ENCODE measurements at regions not wholly inside any gene's neighbourhood (a gene's known extent, or its start where the extent isn't known, plus 50 kb on each side); places are given as distances from the start of the nearest gene placed in this dataset.
"Not testable (repeated sequence)": the region's sequence is repeated elsewhere in the genome, so short reads cannot be mapped to it uniquely, and the experiment has no call there.

GRCh38 chr12:58647495-58647894, 272.8 kb downstream of the LRIG3 start:
- no peak for DNase-seq

DNA sequence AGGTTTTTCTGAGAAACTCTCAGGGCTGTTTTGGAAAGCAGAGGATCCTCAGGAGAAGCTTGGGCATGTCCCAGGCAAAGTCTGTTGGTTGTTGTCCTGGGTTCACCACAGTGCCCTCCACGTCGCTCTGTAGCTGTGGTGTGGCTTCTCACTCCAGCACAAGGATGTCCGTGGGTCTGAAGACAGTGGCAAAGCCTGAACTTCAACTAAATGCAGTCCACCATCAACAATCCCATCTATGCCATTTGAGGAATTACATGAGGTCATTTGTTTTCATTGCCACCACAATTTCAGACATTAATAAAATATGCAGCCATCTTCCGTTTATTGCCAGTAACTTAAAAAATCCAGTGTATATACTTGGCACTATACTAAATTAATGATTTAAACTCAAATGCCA, 272.1 kb downstream of the LRIG3 start:
- DNase-seq: no peak

GRCh38 chr12:58651850-58652249, 268.5 kb downstream of the LRIG3 start:
- DNase-seq: no peak

DNA sequence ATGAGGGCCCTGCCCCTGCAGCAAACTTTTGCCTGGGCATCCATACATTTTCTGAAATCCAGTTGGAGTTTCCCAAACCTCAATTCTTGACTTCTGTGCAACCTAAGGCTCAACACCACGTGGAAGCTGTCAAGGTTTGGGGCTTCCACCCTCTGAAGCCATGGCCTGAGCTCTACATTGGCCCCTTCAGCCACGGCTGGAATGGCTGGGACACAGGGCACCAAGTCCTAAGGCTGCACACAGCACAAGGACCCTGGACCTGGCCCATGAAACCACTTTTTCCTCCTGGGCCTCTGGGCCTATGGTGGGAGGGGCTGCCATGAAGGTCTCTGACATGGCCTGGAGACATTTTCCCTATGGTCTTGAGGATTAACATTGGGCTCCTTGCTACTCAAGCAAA, 266.3 kb downstream of the LRIG3 start:
- DNase-seq: no peak

- no peak for DNase-seq
These were observed 264.9 kb downstream of the LRIG3 start for GRCh38 chr12:58655375-58655774.

DNA sequence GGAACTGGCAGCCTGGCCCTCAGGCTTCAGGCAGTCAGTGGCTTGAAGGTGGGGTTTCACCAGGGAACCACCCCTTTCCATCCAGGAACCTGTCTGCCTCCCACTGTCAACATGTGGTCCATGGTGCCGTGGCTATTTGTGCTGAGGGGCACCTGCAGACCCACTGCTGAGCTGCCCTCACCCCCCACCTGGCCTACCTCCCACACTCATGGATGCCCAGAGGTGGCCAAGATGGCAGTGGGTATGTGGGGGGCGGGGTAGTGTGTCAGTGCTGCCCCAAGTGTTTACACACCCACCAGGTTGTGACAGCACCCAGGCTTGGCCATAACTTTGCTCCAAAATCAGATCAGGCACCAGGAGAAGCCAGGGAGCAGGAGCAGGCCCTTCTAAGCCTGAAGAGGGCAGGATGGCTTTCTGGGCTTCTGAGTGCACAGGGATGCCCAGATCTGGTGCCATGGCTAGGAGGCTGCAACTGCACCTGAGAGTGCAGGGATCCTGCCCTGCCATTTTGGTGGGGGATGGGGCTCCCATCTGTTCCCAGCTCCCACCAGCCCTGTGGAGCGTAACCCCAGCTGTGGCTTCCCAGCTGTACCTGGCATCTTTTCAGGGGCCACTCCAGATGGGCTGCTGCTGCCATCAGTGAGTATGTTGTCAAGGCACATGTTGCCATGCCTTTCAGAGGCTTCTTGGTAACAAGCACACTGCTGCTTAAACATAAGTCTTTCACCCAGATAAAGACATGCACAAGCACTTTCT, 263.9 kb downstream of the LRIG3 start:
- DNase-seq: no peak

DNA sequence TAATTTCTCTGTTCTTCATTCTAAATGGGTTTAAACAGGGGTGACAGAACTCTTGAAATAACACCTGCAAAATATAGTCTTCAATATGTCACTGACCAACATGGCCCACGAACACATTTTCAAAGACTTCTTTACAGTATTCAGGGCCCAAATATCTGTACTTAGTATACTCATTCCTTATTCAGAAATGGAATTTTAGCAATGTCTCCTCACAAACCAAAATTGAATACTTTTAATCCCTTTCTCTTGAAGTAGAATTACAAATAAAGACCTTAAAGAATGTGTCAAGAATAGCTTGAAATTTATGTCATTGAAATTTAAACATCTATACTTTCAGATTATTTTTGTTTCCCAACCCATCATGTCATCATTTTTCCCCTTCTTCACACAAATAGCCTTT, 263.1 kb downstream of the LRIG3 start:
- DNase-seq: no peak

GRCh38 chr12:58665375-58665774, 254.9 kb downstream of the LRIG3 start:
- DNase-seq: no peak

DNA sequence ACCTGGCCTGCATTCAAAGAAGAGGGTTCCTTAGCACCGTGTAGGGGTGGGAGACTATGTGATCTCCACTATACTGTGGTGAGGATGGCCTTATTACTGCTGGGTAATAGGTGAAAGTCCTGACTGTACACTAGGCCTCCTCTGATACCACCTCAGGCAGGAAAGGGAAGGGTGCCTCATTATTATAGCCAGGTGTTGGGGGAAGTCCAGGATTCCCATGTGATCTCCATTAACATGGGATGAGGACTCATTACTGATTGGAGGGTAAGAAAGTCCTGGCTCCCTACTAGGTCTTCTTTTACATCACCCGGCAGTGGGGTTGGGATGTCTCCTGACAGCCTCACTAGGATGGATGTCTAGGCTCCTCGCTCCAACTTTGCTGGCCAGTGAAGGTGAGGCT, 252.1 kb downstream of the LRIG3 start:
- no peak for DNase-seq

DNA sequence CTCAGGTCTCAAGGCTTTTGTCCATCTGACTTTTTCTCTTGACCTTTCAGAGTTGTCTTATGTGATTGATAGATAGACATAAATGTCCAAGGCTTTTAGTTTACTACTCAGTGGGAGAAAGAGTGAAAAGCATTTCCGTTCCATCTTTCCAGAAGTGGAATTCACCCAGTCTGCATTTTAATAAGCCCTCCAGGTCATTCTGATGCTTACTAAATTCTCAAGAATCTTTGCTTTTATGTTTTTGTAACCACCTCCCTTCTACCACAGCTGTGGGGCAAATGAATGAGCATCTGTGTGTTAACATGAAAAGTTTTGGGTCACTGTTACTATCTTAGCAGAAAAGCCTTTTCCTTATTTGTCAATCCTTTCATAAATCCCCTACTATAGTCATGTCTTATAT, 251.4 kb downstream of the LRIG3 start:
- DNase-seq: no peak

- no peak for DNase-seq
These were observed 249.7 kb downstream of the LRIG3 start for GRCh38 chr12:58670623-58671022.

DNA sequence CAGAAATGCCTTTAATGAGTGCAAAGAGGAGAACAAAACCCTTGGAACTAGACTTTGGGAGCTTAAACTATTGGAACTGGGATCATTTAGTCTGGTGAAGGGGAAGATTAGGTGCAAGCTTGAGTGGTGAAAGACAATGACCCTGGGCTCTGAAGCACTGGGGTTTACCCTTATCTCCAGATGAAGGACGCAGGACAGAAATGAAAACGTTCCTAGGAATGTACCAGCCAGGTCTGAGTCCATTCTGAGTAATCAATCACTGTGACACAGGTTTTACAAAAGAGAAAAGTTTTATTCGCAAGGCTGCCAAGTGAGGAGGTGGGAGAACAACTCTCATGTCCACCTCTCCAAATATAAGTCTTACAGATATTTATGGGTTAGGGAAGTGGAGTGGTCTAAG, 249.1 kb downstream of the LRIG3 start:
- DNase-seq: no peak

DNA sequence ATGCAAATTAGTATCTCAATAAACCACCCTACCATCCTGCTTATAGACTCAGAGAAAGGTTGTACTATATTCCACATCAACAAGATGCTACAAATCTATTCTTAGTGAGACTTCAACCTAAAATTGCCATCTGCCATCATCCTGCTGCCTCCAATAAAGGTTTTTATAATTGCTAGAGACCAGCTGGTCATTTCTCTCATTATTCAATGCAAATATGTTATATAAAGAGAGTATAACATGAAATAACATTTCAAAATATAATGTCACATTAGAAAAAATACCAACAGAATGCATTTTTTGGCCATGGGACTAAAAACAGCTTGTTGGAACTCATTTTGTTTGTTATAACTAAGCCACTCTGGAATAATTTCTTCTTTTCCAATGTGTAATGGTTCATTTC, 247.3 kb downstream of the LRIG3 start:
- no peak for DNase-seq

DNA sequence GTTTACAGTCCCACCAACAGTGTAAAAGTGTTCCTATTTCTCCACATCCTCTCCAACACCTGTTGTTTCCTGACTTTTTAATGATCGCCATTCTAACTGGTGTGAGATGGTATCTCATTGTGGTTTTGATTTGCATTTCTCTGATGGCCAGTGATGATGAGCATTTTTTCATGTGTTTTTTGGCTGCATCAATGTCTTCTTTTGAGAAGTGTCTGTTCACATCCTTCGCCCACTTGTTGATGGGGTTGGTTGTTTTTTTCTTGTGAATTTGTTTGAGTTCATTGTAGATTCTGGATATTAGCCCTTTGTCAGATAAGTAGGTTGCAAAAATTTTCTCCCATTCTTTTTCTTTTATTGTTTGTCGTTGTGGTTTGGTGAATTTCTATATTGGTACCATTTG, 242.5 kb downstream of the LRIG3 start:
- DNase-seq: not testable (repeated sequence)

- DNase-seq: no peak
These were observed 241.6 kb downstream of the LRIG3 start for GRCh38 chr12:58678753-58679152.

- DNase-seq: no peak
These were observed 238.6 kb downstream of the LRIG3 start for GRCh38 chr12:58681730-58682129.

- DNase-seq: no peak
These were observed 225.0 kb downstream of the LRIG3 start for GRCh38 chr12:58695263-58695662.

DNA sequence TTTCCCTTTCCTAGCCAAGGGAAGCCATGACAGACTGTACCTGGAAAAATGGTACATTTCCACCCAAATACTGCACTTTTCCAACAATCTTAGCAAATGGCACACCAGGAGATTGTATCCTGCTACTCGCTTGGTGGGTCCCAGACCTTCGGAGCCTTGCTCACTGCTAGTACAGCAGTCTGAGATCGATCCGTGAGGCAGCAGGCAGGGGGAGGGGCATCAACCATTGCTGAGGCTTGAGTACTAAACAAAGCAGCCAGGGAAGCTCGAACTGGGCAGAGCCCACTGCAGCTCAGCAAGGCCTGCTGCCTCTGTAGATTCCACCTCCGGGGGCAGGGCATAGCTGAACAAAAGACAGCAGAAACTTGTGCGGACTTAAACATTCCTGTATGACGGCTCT, 218.8 kb downstream of the LRIG3 start:
- no peak for DNase-seq

DNA sequence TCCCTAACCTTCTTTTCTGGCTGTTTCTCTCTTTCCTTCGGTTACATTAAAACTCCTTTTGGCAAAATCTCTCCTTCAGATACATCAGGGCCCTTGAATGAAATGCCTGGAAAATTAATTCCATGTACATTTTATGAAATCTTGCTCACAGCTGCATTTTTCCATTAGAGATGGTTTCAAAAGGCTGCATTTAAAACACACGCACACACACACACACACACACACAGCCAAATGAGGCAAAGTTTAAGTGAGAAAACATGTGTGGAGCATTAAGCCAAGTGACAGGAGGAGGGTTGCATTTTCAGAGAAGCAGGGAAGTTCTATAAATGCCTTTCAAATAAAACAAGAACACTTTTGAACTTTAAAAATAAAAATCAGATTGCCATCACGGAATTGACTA, 216.4 kb downstream of the LRIG3 start:
- no peak for DNase-seq

DNA sequence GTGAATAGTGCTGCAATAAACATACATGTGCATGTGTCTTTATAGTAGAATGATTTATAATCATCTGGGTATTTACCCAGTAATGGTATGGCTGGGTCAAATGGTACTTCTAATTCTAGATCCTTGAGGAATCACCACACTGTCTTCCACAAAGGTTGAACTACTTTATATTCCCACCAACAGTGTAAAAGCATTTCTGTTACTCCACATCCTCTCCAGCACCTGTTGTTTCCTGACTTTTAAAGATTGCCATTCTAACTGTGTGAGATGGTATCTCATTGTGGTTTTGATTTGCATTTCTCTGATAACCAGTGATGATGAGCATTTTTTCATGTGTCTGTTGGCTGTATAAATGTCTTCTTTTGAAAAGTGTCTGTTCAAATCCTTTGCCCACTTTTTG, 215.5 kb downstream of the LRIG3 start:
- not testable (repeated sequence) for DNase-seq

DNA sequence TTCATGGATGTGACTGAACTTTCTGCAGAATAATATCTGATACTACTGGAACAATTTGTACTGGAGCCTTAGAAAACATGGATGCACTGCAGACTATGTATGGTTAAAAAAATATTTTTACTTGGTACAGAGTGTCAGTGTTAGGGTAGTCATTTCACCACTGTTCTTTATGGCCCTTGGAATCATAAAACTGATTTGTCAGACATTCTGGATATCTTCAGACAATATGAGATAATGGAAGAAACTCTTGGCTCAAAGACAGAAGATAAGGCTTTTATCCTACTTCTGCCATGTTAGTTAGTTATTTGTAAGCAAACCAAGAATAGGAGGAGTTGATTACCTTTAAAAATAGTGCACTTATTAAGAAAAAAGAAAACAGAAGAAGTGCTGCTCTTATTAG, 209.4 kb downstream of the LRIG3 start:
- no peak for DNase-seq

- no peak for DNase-seq
These were observed 208.3 kb downstream of the LRIG3 start for GRCh38 chr12:58711974-58712373.

GRCh38 chr12:58712976-58713375, 207.3 kb downstream of the LRIG3 start:
- no peak for DNase-seq

GRCh38 chr12:58719161-58719560, 201.1 kb downstream of the LRIG3 start:
- DNase-seq: no peak
